ENCODE measurements at regions not wholly inside any gene's neighbourhood (a gene's known extent, or its start where the extent isn't known, plus 50 kb on each side); places are given as distances from the start of the nearest gene placed in this dataset.

DNA sequence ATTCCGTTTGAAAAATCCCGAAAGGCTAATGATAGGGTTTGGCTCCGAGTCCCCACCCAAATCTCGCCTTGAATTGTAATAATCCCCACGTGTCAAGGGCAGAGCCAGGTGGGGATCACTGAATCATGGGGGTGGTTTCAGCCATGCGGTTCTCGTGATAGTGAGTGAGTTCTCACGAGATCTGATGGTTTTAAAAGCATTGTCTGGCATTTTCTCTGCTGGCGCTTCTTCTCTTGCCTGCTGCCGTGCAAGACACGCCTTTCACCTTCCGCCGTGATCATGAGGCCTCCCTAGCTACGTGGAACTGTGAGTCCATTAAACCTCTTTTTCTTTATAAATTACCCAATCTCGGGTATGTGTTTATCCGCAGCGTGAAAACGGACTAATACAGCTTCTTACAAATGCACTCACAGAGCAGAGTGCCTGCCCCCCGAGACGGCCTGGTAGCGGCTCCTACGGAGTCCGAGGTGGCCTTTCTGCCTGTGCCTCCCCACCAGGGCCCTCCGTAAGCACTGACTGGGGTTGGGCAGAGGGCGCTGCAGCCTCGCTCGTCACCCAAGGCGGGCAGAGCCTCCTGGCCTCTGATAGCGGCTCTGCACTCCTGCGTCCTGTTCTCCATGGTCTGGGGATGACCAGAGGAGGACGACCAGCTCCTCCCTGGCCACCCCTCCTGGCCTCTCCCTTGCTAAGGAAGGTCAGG lies 131.7 kb downstream of the FOXL1 start:
- POLR2A ChIA-PET, result no interaction called here
- no peak for DNase-seq (ENCODE audit: low read depth, low spot score)
- CTCF ChIA-PET, result interaction anchor here (1.1 kb wide), 1 partner anchor 10 kb away, joined by 3 read pairs; no protein-coding TSS in a partner anchor
- H3K4me3 ChIP-seq (ENCODE audit: low read depth, low read length), result no peak overlapping the region
- no peak for TF ChIP-seq CTCF (IDR thresholded peaks at IDR 0.05; ENCODE audit: insufficient read depth, low read length, missing control alignments)

- H3K4me3 ChIP-seq (ENCODE audit: low read depth, low read length), result no peak overlapping the region
- ChIA-PET POLR2A (no interaction called here), CTCF (interaction anchor here (1.1 to 1.2 kb wide), 2 partner anchors 11 to 123 kb away, joined by 3 read pairs; no protein-coding TSS in a partner anchor)
- no peak for TF ChIP-seq CTCF (IDR thresholded peaks at IDR 0.05; ENCODE audit: insufficient read depth, low read length, missing control alignments)
- DNase-seq (ENCODE audit: low read depth, low spot score), result no peak
These were observed 132.2 kb downstream of the FOXL1 start for GRCh38 chr16:86710602-86710950.

DNA sequence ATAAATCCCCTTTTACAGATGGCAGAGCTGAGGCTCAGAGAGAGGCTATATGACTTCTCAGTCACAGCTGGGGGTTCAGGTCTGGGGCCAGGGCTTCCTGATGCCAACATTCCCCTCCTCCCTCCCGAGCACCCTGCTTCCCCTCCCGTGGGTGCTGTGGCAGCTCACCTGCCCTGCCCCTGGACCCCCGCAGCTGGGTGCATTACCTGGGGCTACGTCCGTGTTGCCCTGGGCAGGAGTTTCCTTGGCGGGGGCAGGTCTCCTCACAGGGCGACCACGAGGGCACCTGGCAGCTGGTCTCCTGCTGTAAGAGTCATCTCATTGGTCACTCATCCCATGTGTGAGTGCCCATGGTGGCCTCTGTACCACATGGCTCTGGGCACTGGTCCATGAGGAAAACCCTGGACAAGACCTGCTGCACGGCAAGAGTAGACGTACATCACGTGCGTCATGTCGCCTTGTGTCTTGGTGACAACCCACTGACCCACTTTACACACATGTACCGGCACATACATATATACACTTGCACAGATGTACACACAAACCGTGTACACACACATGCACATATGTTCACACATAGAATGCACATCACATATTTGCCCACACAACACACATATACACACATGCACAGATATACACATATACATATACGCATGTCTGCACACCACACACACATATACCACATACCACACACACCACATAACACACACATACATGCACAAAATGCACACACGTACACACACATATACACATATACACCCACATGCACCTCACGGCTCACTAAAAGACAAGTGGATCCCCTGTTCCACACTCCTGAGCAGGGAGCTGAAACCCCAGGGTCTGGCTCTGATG lies 134.0 kb downstream of the FOXL1 start:
- POLR2A ChIA-PET, result no interaction called here

DNA sequence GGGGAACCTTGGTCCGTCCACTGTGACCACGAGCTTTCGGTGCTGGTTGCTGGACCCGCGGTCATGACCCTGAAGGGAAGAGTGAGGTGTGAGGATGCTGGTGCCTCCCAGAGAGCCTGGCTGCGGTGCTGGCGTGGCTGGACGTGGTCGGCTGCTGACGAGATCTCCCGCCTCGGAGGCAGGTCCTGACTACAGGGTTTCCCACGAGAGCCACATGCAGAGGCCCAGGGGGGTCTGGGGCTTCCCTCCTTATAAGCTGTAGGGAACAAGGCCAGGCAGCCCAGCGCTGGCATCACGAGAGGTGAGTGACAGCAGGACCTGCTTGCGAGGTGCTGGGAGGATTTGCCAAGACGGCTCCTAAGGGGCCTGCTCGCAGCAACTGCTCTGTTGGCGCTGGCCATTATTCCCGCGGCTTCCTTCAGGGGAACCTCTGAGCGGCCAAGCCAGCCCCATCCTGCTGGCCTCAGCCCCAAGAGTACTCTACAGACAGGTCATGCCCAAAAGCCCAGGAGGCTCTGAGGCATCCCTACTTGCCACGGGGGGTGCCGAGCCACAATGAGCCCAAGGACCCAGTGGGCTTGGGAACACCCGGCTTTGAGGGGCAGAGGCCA lies 134.8 kb downstream of the FOXL1 start:
- H3K4me3 ChIP-seq (ENCODE audit: low read depth, low read length), result no peak overlapping the region
- TF ChIP-seq CTCF (IDR thresholded peaks at IDR 0.05; ENCODE audit: insufficient read depth, low read length, missing control alignments), result no peak
- no peak for DNase-seq (ENCODE audit: low read depth, low spot score)
- ChIA-PET CTCF (no interaction called here), POLR2A (no interaction called here)

More for the DNA sequence above, 134.0 kb downstream of the FOXL1 start:
- TF ChIP-seq CTCF (IDR thresholded peaks at IDR 0.05; ENCODE audit: insufficient read depth, low read length, missing control alignments), result no peak
- no peak for DNase-seq (ENCODE audit: low read depth, low spot score)
- no peak overlapping the region for H3K4me3 ChIP-seq (ENCODE audit: low read depth, low read length)
- CTCF ChIA-PET, result interaction anchor here (0.8 to 1.3 kb wide), 3 partner anchors 20 to 350 kb away, joined by 3 read pairs; no protein-coding TSS in a partner anchor

GRCh38 chr16:86714166-86714565 lies 135.8 kb downstream of the FOXL1 start:
- no peak overlapping the region for H3K4me3 ChIP-seq (ENCODE audit: low read depth, low read length)
- no peak for TF ChIP-seq CTCF (IDR thresholded peaks at IDR 0.05; ENCODE audit: insufficient read depth, low read length, missing control alignments)
- CTCF ChIA-PET, result no interaction called here
- POLR2A ChIA-PET, result interaction anchor here (1.0 kb wide), 1 partner anchor 49 kb away, joined by 4 read pairs; no protein-coding TSS in a partner anchor
- no peak for DNase-seq (ENCODE audit: low read depth, low spot score)

GRCh38 chr16:86716649-86717048 lies 138.3 kb downstream of the FOXL1 start:
- no peak for DNase-seq (ENCODE audit: low read depth, low spot score)
- CTCF ChIA-PET, result no interaction called here
- TF ChIP-seq CTCF (IDR thresholded peaks at IDR 0.05; ENCODE audit: insufficient read depth, low read length, missing control alignments), result no peak
- no peak overlapping the region for H3K4me3 ChIP-seq (ENCODE audit: low read depth, low read length)
- POLR2A ChIA-PET, result no interaction called here
